OCI-LY7 (cell line): ENCODE measurements at regions not wholly inside any gene's neighbourhood (a gene's known extent, or its start where the extent isn't known, plus 50 kb on each side); places are given as distances from the start of the nearest gene placed in this dataset.

Source experiments
- BruUV-seq: library from RNA; stranded (reverse); fragments of 400-500 nt; replicated peaks from 2 replicates; lab custom pipeline; 2021; lab: Mats Ljungman, UMichigan
- CTCF ChIA-PET: fragments of 300-600 bp; sonication (Branson Sonifier 250); formaldehyde crosslinking; loops from one replicate; lab custom pipeline; 2022; ENCODE audit warnings: antibody characterized with exemption; ENCODE audit not compliant: unreplicated experiment; lab: Charles Lee
- POLR2A ChIA-PET: fragments of 300-600 bp; sonication (Branson Sonifier 250); formaldehyde crosslinking; loops from one replicate; lab custom pipeline; 2022; ENCODE audit warnings: antibody characterized with exemption; lab: Charles Lee
- DNase-seq: peaks from one replicate; pipeline ENCODE4 v3.0.0-alpha.2; 2015; ENCODE audit warnings: low spot score
- H2AFZ ChIP-seq: fragments of 200-600 bp; sonication (generic), shearing (Covaris generic); 2 replicates; pipeline ENCODE4 v1.6.1; 2014; ENCODE audit warnings: mild to moderate bottlenecking, antibody characterized with exemption, low read length, moderate library complexity
- H3K27ac ChIP-seq: fragments of 200-600 bp; sonication (generic); 2 replicates; pipeline ENCODE4 v1.5.1; 2014; ENCODE audit warnings: mixed run types, low read depth, mild to moderate bottlenecking, moderate library complexity, low read length, inconsistent platforms; ENCODE audit not compliant: poor library complexity, severe bottlenecking
- H3K36me3 ChIP-seq: fragments of 200-600 bp; sonication (generic); 2 replicates; pipeline ENCODE4 v1.6.1; 2014; ENCODE audit warnings: mild to moderate bottlenecking, antibody characterized with exemption, low read length, moderate library complexity, mixed read lengths; ENCODE audit not compliant: insufficient read depth
- H3K4me1 ChIP-seq: fragments of 200-600 bp; sonication (generic); 2 replicates; pipeline ENCODE4 v1.5.1; 2014; ENCODE audit warnings: mild to moderate bottlenecking, low read length; ENCODE audit not compliant: insufficient read depth, poor library complexity, severe bottlenecking
- H3K4me2 ChIP-seq: fragments of 200-600 bp; sonication (generic); 2 replicates; pipeline ENCODE4 v1.6.1; 2014; ENCODE audit warnings: mild to moderate bottlenecking, low read length
- H3K4me3 ChIP-seq: fragments of 200-600 bp; sonication (generic); 2 replicates; pipeline ENCODE4 v1.5.1; 2014; ENCODE audit warnings: mild to moderate bottlenecking, low read depth, low read length; ENCODE audit not compliant: poor library complexity, severe bottlenecking
- H3K79me2 ChIP-seq: fragments of 200-600 bp; sonication (generic); 2 replicates; pipeline ENCODE4 v1.6.1; 2016; ENCODE audit warnings: low read depth, mild to moderate bottlenecking, low read length, moderate library complexity, mixed read lengths; ENCODE audit not compliant: insufficient read depth
- H3K9me2 ChIP-seq: fragments of 200-600 bp; sonication (generic); 2 replicates; pipeline ENCODE4 v1.6.1; 2016; ENCODE audit warnings: mild to moderate bottlenecking, low read length, mixed read lengths; ENCODE audit not compliant: insufficient read depth
- H3K9me3 ChIP-seq: fragments of 200-600 bp; sonication (generic); 2 replicates; pipeline ENCODE4 v1.6.1; 2014; ENCODE audit warnings: mild to moderate bottlenecking, mixed run types, low read length, mixed read lengths
- H4K20me1 ChIP-seq: fragments of 200-600 bp; sonication (generic); 2 replicates; pipeline ENCODE4 v1.6.1; 2014; ENCODE audit warnings: mild to moderate bottlenecking, antibody characterized with exemption, low read length, moderate library complexity, mixed read lengths; ENCODE audit not compliant: insufficient read depth
- EZH2phosphoT487 ChIP-seq: fragments of 200-600 bp; sonication (generic); IDR thresholded peaks from 2 replicates; pipeline ENCODE4 v1.6.1; 2018; ENCODE audit warnings: low read depth, borderline replicate concordance, mild to moderate bottlenecking, mixed run types, antibody characterized with exemption, low read length, moderate library complexity, mixed read lengths
- intact Hi-C: fragments of 100-400 bp; cut with micrococcal nuclease; formaldehyde crosslinking; loops from one replicate; pipeline ENCODE4 v1.10.0; 2022; ENCODE audit not compliant: unreplicated experiment
- TF ChIP-seq, protein P1 (sequence below): fragments of 200-600 bp; sonication (generic); conservative IDR thresholded peaks from 2 replicates; pipeline ENCODE4 v1.5.1; 2014; ENCODE audit warnings: mild to moderate bottlenecking, antibody characterized with exemption, low read length, moderate library complexity, mixed read lengths

DNA sequence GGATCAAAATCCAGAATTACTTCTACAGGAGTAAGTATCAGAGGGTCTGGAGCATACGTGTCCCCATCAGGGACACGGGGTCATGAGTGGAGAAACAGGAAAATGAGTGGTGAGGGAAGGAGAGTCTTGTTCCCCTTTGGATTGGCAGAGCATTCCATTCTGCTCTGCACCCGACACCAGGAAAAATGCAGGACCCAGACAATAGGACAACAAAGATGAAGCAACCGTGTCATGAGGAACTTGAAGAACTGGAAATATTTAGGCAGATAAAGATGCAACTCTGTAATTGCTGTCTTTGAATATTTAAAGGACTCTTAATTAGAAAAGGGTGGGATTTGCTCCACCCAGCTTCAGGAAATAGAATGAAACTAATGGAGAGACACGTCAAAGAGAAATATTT is 89.0 kb upstream of the BLID start:
- no peak overlapping the region for H2AFZ ChIP-seq
- H3K36me3 ChIP-seq, result no peaks in the 10 kb centered on the region
- H3K9me2 ChIP-seq, result no peaks in the 10 kb centered on the region
- H3K9me3 ChIP-seq, result no peaks in the 10 kb centered on the region
- intact Hi-C loops, result no loop called here
- no TSS peak for BruUV-seq
- no peaks in the 10 kb centered on the region for H3K4me1 ChIP-seq
- no peak overlapping the region for H3K27ac ChIP-seq
- no peak for DNase-seq
- POLR2A ChIA-PET, result interaction anchor here (1.0 kb wide), 1 partner anchor 20 kb away, joined by 3 read pairs; no protein-coding TSS in a partner anchor
- CTCF ChIA-PET, result no interaction called here
- no peak overlapping the region for H3K4me3 ChIP-seq
- H3K79me2 ChIP-seq, result no peaks in the 10 kb centered on the region
- no peak overlapping the region for H3K4me2 ChIP-seq
- H4K20me1 ChIP-seq, result no peaks in the 10 kb centered on the region
- TF ChIP-seq, protein P1, sequence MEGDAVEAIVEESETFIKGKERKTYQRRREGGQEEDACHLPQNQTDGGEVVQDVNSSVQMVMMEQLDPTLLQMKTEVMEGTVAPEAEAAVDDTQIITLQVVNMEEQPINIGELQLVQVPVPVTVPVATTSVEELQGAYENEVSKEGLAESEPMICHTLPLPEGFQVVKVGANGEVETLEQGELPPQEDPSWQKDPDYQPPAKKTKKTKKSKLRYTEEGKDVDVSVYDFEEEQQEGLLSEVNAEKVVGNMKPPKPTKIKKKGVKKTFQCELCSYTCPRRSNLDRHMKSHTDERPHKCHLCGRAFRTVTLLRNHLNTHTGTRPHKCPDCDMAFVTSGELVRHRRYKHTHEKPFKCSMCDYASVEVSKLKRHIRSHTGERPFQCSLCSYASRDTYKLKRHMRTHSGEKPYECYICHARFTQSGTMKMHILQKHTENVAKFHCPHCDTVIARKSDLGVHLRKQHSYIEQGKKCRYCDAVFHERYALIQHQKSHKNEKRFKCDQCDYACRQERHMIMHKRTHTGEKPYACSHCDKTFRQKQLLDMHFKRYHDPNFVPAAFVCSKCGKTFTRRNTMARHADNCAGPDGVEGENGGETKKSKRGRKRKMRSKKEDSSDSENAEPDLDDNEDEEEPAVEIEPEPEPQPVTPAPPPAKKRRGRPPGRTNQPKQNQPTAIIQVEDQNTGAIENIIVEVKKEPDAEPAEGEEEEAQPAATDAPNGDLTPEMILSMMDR, result no peak
- no peak for TF ChIP-seq EZH2phosphoT487

DNA sequence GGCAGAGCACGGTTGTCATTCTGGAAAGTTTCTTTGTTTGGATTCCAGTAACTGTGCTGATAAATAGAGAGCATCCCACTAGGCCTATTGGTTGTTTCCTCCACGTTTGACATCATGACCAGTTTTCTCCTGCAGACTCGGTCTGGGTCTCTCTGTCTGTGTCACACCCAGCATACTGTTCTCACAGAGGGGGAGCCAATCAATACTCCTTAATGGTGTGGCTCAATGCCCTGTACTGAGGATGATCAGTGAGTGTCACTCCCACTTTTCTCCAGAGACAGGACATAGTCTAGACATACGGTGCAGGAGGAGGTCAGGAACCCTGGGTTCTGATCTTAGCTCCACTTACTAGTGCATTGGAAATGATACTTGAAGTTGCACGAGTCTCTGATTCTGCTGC is 88.2 kb upstream of the BLID start:
- TF ChIP-seq, protein P1, result no peak
- TF ChIP-seq EZH2phosphoT487, result no peak
- Histone ChIP-seq H3K4me1 (no peaks in the 10 kb centered on the region), H3K9me3 (no peaks in the 10 kb centered on the region), H4K20me1 (no peaks in the 10 kb centered on the region), H3K36me3 (no peaks in the 10 kb centered on the region), H3K27ac (no peak overlapping the region), H3K4me3 (no peak overlapping the region), H3K79me2 (no peaks in the 10 kb centered on the region), H3K4me2 (no peak overlapping the region), H3K9me2 (no peaks in the 10 kb centered on the region), H2AFZ (no peak overlapping the region)
- no TSS peak for BruUV-seq
- intact Hi-C loops, result no loop called here
- CTCF ChIA-PET, result no interaction called here
- DNase-seq, result no peak
- POLR2A ChIA-PET, result interaction anchor here (1.0 kb wide), 1 partner anchor 21 kb away, joined by 3 read pairs; no protein-coding TSS in a partner anchor

DNA sequence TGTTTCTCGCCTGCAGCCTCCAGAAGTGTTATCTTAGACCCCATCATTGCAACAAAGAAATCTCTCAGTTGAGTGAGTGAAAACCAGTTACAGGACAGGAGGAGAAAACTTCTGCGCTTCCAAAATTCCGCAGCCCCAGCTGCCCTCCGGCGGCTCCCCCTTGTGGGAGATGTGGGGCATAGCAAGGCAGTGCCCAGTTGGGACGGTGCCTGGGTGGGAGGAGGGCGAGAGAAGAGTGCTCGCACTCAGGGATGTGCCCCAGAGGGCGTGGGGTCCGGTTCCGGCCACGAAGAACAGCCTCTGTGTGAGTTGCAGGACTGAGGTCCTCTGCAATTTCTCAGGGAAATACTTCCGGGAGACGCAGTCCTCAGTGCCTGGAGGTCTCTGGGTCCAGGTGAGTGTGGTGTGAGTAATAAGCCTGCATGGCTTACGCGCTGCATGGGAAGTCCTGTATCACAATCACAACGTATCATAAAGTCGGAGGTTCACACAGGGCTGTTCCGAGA is 87.0 kb upstream of the BLID start:
- no peaks in the 10 kb centered on the region for H3K4me1 ChIP-seq
- intact Hi-C loops, result loop anchor here (2.0 kb wide), 1 partner anchor 546 kb away; no protein-coding TSS in a partner anchor
- no peaks in the 10 kb centered on the region for H4K20me1 ChIP-seq
- no peaks in the 10 kb centered on the region for H3K9me2 ChIP-seq
- no peaks in the 10 kb centered on the region for H3K9me3 ChIP-seq
- no peaks in the 10 kb centered on the region for H3K36me3 ChIP-seq
- H3K4me3 ChIP-seq, result no peak overlapping the region
- peak; percentile 30 for DNase-seq
- H3K27ac ChIP-seq, result no peak overlapping the region
- POLR2A ChIA-PET, result no interaction called here
- H3K79me2 ChIP-seq, result no peaks in the 10 kb centered on the region
- H3K4me2 ChIP-seq, result no peak overlapping the region
- CTCF ChIA-PET, result interaction anchor here (0.7 kb wide), 1 partner anchor 547 kb away, joined by 3 read pairs; no protein-coding TSS in a partner anchor
- TF ChIP-seq EZH2phosphoT487, result no peak
- TF ChIP-seq, protein P1, result peak; percentile 89
- no peak overlapping the region for H2AFZ ChIP-seq
- no TSS peak for BruUV-seq
